Hematopoietic multipotent progenitor cell treated with erythropoietin and hydrocortisone succinate and interleukin-3 and kit ligand, for 6 days (in vitro differentiated cells): ENCODE measurements at regions not wholly inside any gene's neighbourhood (a gene's known extent, or its start where the extent isn't known, plus 50 kb on each side); places are given as distances from the start of the nearest gene placed in this dataset.
A peak's percentile ranks its signal among the peaks of the same experiment; 100 is the strongest.
"Not testable (repeated sequence)": the region's sequence is repeated elsewhere in the genome, so short reads cannot be mapped to it uniquely, and the experiment has no call there.

ENCODE experiments used
- DNase-seq: peaks from one replicate; pipeline ENCODE4 v3.0.0-alpha.2; 2015

GRCh38 chr4:181119186-181119585 lies 1124.0 kb upstream of the TENM3 start:
- no peak for DNase-seq

- no peak for DNase-seq
These were observed 1121.5 kb upstream of the TENM3 start for GRCh38 chr4:181121733-181122132.

GRCh38 chr4:181127171-181127570 lies 1116.0 kb upstream of the TENM3 start:
- DNase-seq = no peak

GRCh38 chr4:181130317-181130716 lies 1112.9 kb upstream of the TENM3 start:
- not testable (repeated sequence) for DNase-seq

GRCh38 chr4:181137351-181137750 lies 1105.9 kb upstream of the TENM3 start:
- no peak for DNase-seq

- DNase-seq = no peak
These were observed 1105.1 kb upstream of the TENM3 start for GRCh38 chr4:181138116-181138515.

- DNase-seq = no peak
These were observed 1103.1 kb upstream of the TENM3 start for GRCh38 chr4:181140037-181140603.

- peak; percentile 81 for DNase-seq
These were observed 1099.8 kb upstream of the TENM3 start for GRCh38 chr4:181143250-181143854.

GRCh38 chr4:181146051-181146450 lies 1097.2 kb upstream of the TENM3 start:
- no peak for DNase-seq

GRCh38 chr4:181147416-181147951 lies 1095.7 kb upstream of the TENM3 start:
- DNase-seq = no peak

GRCh38 chr4:181148470-181148869 lies 1094.7 kb upstream of the TENM3 start:
- DNase-seq = no peak

GRCh38 chr4:181150191-181150590 lies 1093.0 kb upstream of the TENM3 start:
- no peak for DNase-seq

GRCh38 chr4:181151856-181152255 lies 1091.3 kb upstream of the TENM3 start:
- DNase-seq = no peak

GRCh38 chr4:181157647-181158046 lies 1085.6 kb upstream of the TENM3 start:
- DNase-seq = no peak

GRCh38 chr4:181158971-181159370 lies 1084.2 kb upstream of the TENM3 start:
- no peak for DNase-seq

- DNase-seq = no peak
These were observed 1081.5 kb upstream of the TENM3 start for GRCh38 chr4:181161669-181162068.

- no peak for DNase-seq
These were observed 1080.9 kb upstream of the TENM3 start for GRCh38 chr4:181162266-181162665.

GRCh38 chr4:181162676-181163075 lies 1080.5 kb upstream of the TENM3 start:
- no peak for DNase-seq

- DNase-seq = no peak
These were observed 1076.3 kb upstream of the TENM3 start for GRCh38 chr4:181166742-181167399.

GRCh38 chr4:181168011-181168805 lies 1075.0 kb upstream of the TENM3 start:
- DNase-seq = no peak

- DNase-seq = no peak
These were observed 1070.2 kb upstream of the TENM3 start for GRCh38 chr4:181173046-181173445.

GRCh38 chr4:181176306-181176705 lies 1066.9 kb upstream of the TENM3 start:
- no peak for DNase-seq

GRCh38 chr4:181181331-181181730 lies 1061.9 kb upstream of the TENM3 start:
- no peak for DNase-seq
